Osteoblast (primary cell): ENCODE measurements at regions not wholly inside any gene's neighbourhood (a gene's known extent, or its start where the extent isn't known, plus 50 kb on each side); places are given as distances from the start of the nearest gene placed in this dataset.

Experiments
- DNase-seq: peaks from one replicate; pipeline ENCODE4 v3.0.0; 2011; ENCODE audit warnings: low spot score, mixed read lengths; ENCODE audit not compliant: insufficient read length; ENCODE audit errors: missing footprints
- H2AFZ ChIP-seq: 2 replicates; pipeline ENCODE4 v1.6.0; 2011; ENCODE audit warnings: mild to moderate bottlenecking, low read length
- H3K27ac ChIP-seq: 2 replicates; pipeline ENCODE4 v1.5.1; 2011; ENCODE audit warnings: mild to moderate bottlenecking, low read depth, low read length, moderate library complexity
- H3K27me3 ChIP-seq: 2 replicates; pipeline ENCODE4 v1.6.0; 2012; ENCODE audit warnings: mild to moderate bottlenecking, control low read depth, inconsistent platforms, low read length, moderate library complexity; ENCODE audit not compliant: insufficient read depth
- H3K36me3 ChIP-seq: 2 replicates; pipeline ENCODE4 v1.5.1; 2011; ENCODE audit warnings: mild to moderate bottlenecking, low read length, control low read depth, moderate library complexity; ENCODE audit not compliant: insufficient read depth
- H3K4me1 ChIP-seq: 2 replicates; pipeline ENCODE4 v1.5.1; 2011; ENCODE audit warnings: mild to moderate bottlenecking, low read length, control low read depth, moderate library complexity; ENCODE audit not compliant: insufficient read depth
- H3K4me2 ChIP-seq: 2 replicates; pipeline ENCODE4 v1.6.0; 2011; ENCODE audit warnings: mild to moderate bottlenecking, low read length; ENCODE audit not compliant: insufficient read depth
- H3K4me3 ChIP-seq: fragments of 200-600 bp; sonication (generic); 3 replicates; pipeline ENCODE4 v1.5.1; 2012; ENCODE audit warnings: mild to moderate bottlenecking, low read length, inconsistent platforms; ENCODE audit not compliant: insufficient read depth
- H3K79me2 ChIP-seq: 2 replicates; pipeline ENCODE4 v1.6.0; 2012; ENCODE audit warnings: mild to moderate bottlenecking, low read length, control low read depth, inconsistent platforms; ENCODE audit not compliant: insufficient read depth
- H3K9me3 ChIP-seq: 2 replicates; pipeline ENCODE4 v1.5.1; 2011; ENCODE audit warnings: low read depth, low read length, control low read depth
- H4K20me1 ChIP-seq: 2 replicates; pipeline ENCODE4 v1.6.0; 2012; ENCODE audit warnings: mild to moderate bottlenecking, low read length, control low read depth; ENCODE audit not compliant: insufficient read depth
- CTCF ChIP-seq: IDR thresholded peaks from 2 replicates; pipeline ENCODE4 v1.5.1; 2011; ENCODE audit warnings: mild to moderate bottlenecking, low read depth, low read length, moderate library complexity; ENCODE audit errors: extremely low read depth

DNA sequence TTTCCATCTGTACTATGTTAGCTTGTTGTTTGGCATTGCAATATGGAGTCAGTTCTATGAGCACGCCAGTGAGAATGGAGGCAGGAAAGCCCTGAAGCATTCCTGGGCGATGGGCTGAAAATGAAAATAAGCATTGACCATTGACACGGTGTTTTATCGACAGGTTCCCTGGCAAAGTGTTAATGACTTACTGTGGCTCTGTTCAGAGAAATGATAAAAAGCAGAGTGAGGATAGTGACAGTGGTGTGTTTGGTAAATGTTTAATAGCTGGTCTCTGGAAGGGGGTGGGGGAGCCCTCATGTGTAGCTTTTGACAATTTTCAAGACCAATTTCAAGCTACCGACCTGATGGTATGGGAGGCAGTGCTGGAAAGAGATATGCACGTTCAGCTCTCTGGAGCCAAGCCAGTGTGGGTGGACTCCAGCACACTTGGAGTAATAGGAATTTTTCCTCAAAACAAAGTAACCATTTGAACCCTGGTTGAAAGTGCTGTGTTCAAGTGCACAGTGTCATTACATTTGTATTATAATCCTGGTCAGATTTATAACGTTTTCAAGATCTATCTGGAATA lies 341.7 kb upstream of the ROBO2 start:
- Histone ChIP-seq H3K27ac (no peak overlapping the region), H3K79me2 (no peaks in the 10 kb centered on the region), H2AFZ (no peak overlapping the region), H4K20me1 (no peaks in the 10 kb centered on the region), H3K4me2 (no peak overlapping the region), H3K9me3 (no peaks in the 10 kb centered on the region), H3K4me1 (no peaks in the 10 kb centered on the region), H3K4me3 (no peak overlapping the region), H3K36me3 (no peaks in the 10 kb centered on the region), H3K27me3 (no peaks in the 10 kb centered on the region)
- DNase-seq = no peak
- TF ChIP-seq CTCF = no peak

DNA sequence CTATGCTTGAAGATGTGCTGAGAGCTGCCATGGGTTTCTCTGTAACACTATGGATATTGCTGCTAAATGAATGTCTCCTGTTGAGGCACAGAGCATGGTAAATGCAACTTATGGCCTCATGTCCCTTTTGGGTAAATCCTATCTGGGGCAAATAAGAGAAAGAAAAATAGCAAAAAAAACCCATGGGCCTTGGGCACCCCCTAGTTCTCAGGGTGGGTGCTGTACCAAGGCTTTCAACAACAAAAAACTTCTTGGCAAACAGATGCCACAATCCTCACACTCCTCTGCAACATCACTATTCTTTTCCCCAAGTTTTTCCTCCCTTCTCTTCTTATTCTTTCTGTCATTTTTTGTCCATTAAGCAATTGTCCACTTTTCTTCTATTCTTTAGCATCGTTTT lies 340.1 kb upstream of the ROBO2 start:
- no peak for TF ChIP-seq CTCF
- Histone ChIP-seq H4K20me1 (no peaks in the 10 kb centered on the region), H3K4me2 (no peak overlapping the region), H3K79me2 (no peaks in the 10 kb centered on the region), H2AFZ (no peak overlapping the region), H3K4me1 (no peaks in the 10 kb centered on the region), H3K36me3 (no peaks in the 10 kb centered on the region), H3K4me3 (no peak overlapping the region), H3K9me3 (no peaks in the 10 kb centered on the region), H3K27me3 (no peaks in the 10 kb centered on the region), H3K27ac (no peak overlapping the region)
- no peak for DNase-seq

- no peak overlapping the region for H3K4me3 ChIP-seq
- no peak for DNase-seq
- no peak overlapping the region for H3K27ac ChIP-seq
- TF ChIP-seq CTCF = no peak
- H2AFZ ChIP-seq = no peak overlapping the region
- H3K27me3 ChIP-seq = no peaks in the 10 kb centered on the region
- H3K4me2 ChIP-seq = no peak overlapping the region
- no peaks in the 10 kb centered on the region for H3K9me3 ChIP-seq
- no peaks in the 10 kb centered on the region for H3K79me2 ChIP-seq
- H3K4me1 ChIP-seq = no peaks in the 10 kb centered on the region
- no peaks in the 10 kb centered on the region for H4K20me1 ChIP-seq
- H3K36me3 ChIP-seq = no peaks in the 10 kb centered on the region
Measured at GRCh38 chr3:76700323-76700722, 339.6 kb upstream of the ROBO2 start.

- no peaks in the 10 kb centered on the region for H3K9me3 ChIP-seq
- H4K20me1 ChIP-seq = no peaks in the 10 kb centered on the region
- no peak overlapping the region for H3K4me3 ChIP-seq
- H3K27me3 ChIP-seq = no peaks in the 10 kb centered on the region
- DNase-seq = no peak
- H3K79me2 ChIP-seq = no peaks in the 10 kb centered on the region
- H3K36me3 ChIP-seq = no peaks in the 10 kb centered on the region
- H2AFZ ChIP-seq = no peak overlapping the region
- no peaks in the 10 kb centered on the region for H3K4me1 ChIP-seq
- TF ChIP-seq CTCF = no peak
- no peak overlapping the region for H3K27ac ChIP-seq
- no peak overlapping the region for H3K4me2 ChIP-seq
Measured at GRCh38 chr3:76702676-76703075, 337.2 kb upstream of the ROBO2 start.
